ENCODE measurements at regions not wholly inside any gene's neighbourhood (a gene's known extent, or its start where the extent isn't known, plus 50 kb on each side); places are given as distances from the start of the nearest gene placed in this dataset.

DNA sequence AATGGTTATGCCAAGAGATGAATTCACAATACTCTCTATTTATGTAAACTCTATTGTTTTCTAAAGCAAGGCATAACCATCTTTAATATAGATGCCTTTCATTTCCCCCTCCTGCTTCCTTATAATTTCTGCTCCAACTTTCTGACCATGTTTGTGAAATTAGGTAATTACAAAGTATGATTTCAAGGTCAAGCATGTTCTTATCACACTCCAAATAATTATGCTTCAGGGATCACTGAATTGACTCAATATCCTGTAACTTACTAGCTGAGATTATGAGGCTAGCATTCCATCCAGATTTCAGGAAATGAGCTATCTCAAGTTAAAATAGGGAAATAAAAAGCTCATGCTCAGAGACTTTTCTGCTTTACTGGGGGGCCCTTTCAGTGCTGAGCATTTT is 655.9 kb upstream of the IGFBP3 start:
- Histone ChIP-seq H3K4me3 (ENCODE audit: low read depth, low read length) (no peak overlapping the region), H3K36me3 (no peaks in the 10 kb centered on the region), H3K9me3 (no peaks in the 10 kb centered on the region), H3K4me1 (peaks cover 19% of the 10 kb centered on the region), H3K27me3 (no peaks in the 10 kb centered on the region)
- TF ChIP-seq, protein P1, sequence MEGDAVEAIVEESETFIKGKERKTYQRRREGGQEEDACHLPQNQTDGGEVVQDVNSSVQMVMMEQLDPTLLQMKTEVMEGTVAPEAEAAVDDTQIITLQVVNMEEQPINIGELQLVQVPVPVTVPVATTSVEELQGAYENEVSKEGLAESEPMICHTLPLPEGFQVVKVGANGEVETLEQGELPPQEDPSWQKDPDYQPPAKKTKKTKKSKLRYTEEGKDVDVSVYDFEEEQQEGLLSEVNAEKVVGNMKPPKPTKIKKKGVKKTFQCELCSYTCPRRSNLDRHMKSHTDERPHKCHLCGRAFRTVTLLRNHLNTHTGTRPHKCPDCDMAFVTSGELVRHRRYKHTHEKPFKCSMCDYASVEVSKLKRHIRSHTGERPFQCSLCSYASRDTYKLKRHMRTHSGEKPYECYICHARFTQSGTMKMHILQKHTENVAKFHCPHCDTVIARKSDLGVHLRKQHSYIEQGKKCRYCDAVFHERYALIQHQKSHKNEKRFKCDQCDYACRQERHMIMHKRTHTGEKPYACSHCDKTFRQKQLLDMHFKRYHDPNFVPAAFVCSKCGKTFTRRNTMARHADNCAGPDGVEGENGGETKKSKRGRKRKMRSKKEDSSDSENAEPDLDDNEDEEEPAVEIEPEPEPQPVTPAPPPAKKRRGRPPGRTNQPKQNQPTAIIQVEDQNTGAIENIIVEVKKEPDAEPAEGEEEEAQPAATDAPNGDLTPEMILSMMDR (IDR thresholded peaks at IDR 0.05; ENCODE audit: low read depth, low read length), result no peak
- DNase-seq, result no peak

DNA sequence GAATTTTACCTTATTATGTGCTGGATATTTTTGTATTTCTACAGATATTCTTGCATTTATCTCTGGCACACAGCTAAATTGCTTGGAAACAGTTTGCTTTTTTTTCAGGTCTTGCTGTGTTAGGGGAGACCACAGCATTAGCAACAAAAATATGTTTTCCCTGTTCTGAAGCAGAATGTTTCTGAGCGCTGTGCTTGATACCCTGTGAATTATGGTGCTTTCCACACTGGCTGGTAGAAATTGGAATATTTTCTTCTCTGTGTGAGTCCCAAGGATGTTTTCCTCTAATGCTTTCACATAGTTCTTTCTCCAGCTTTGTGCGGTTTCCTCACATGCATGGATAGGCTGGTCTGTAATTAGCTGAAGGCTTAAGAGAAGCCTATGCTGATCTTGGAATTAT is 651.6 kb upstream of the IGFBP3 start:
- Histone ChIP-seq H3K36me3 (no peaks in the 10 kb centered on the region), H3K4me1 (peaks cover 22% of the 10 kb centered on the region), H3K9me3 (no peaks in the 10 kb centered on the region), H3K27me3 (no peaks in the 10 kb centered on the region), H3K4me3 (ENCODE audit: low read depth, low read length) (no peak overlapping the region)
- TF ChIP-seq, protein P1 (IDR thresholded peaks at IDR 0.05; ENCODE audit: low read depth, low read length), result no peak
- no peak for DNase-seq

DNA sequence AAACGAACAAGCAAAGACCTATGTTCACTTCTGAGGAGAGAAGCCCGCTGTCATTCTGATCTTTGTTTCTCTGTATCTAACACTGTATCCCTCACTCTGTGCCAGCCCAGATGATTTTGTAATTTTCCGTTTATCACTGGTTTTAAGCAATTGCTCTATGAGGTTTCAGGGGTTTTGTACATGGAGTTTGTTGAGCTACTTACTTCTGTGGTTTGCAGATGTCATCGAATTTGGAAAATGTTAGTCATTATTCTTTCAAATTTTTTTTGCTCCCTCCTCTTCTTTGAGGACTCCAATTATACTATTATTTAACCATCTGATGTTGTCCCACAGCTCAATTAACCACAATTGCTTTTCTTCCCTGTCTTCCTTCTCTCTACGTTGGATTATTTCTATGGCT is 650.9 kb upstream of the IGFBP3 start:
- Histone ChIP-seq H3K4me1 (peaks cover 22% of the 10 kb centered on the region), H3K36me3 (no peaks in the 10 kb centered on the region), H3K27me3 (no peaks in the 10 kb centered on the region), H3K9me3 (no peaks in the 10 kb centered on the region), H3K4me3 (ENCODE audit: low read depth, low read length) (no peak overlapping the region)
- no peak for DNase-seq
- TF ChIP-seq, protein P1 (IDR thresholded peaks at IDR 0.05; ENCODE audit: low read depth, low read length), result no peak

DNA sequence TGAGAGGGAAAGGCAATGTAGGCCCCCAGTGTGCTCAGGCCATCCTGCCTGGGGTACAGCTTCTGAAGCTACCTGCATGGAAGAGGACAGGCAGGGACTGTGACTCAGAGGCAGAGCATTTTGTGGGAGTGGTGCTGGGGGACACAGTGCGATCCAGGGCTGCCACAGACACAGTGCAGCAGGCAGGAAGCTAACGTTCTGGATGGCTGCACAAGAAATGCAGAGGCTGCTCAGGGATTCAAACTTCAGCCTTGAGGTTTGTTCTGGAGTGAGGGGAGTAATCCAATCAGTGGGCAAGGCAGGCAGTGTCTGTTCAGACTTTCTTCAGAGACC is 648.0 kb upstream of the IGFBP3 start:
- no peak overlapping the region; the same call in 1 of the 2 replicates for H3K4me3 ChIP-seq (ENCODE audit: low read depth, low read length)
- TF ChIP-seq, protein P1 (IDR thresholded peaks at IDR 0.05; ENCODE audit: low read depth, low read length), result no peak
- H3K27me3 ChIP-seq, result no peaks in the 10 kb centered on the region
- H3K9me3 ChIP-seq, result no peaks in the 10 kb centered on the region
- peaks cover 22% of the 10 kb centered on the region for H3K4me1 ChIP-seq
- peak; percentile 79 for DNase-seq
- no peaks in the 10 kb centered on the region for H3K36me3 ChIP-seq

DNA sequence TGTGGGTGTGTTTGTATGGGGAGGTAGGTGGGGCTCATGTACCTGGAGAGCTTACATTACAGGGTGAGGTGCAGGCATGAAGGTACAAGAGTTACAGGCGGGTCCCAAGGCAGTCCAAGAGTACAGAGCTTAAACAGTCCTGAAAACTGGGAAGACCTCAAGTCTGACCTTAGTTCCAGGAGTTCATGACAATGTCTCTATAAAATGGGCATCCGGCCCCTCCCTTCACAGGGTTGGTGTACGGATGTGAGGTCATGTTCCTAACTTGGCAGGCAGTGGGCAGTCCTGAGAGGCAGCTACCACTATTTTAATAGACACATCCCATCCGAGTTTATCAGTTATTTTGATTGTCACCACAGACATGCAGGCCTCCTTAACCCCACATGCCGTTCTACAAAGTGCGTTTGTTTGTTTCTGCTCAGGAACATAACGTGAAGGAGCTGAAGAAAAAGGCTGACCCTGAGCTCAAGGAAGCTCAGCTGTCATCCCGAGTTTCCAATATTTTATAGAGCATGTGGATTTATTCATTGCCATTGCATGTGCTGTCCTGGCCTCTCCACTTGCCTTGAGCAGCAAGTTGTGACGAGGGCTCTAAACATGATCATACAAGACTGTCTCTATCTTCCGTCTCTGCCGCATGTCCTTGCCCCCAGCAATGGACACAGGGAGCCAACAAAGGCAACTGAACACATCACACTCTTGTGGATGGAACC is 647.5 kb upstream of the IGFBP3 start:
- TF ChIP-seq, protein P1 (IDR thresholded peaks at IDR 0.05; ENCODE audit: low read depth, low read length), result no peak
- DNase-seq, result no peak
- no peaks in the 10 kb centered on the region for H3K36me3 ChIP-seq
- H3K9me3 ChIP-seq, result no peaks in the 10 kb centered on the region
- no peak overlapping the region for H3K4me3 ChIP-seq (ENCODE audit: low read depth, low read length)
- peaks cover 22% of the 10 kb centered on the region for H3K4me1 ChIP-seq
- no peaks in the 10 kb centered on the region for H3K27me3 ChIP-seq

DNA sequence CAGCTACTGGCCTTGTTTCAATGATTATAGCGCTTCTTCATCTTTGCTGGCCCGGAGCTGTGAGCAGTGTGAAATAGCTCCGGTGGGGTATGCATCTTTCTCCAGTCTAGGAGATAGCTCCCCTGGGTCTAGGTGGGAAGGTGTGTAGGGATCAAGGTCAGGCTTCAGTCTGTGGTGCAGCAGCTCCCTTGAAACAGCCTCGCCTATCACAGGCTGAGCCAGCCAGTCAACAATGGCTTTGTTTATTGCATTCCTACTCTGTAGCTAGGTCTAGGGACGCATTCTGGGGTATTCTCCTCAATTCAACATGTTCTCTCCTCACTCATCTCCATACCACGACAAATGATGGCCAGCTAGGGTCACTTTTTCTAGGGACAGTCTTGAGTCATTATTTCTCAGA is 646.8 kb upstream of the IGFBP3 start:
- H3K9me3 ChIP-seq, result no peaks in the 10 kb centered on the region
- no peaks in the 10 kb centered on the region for H3K27me3 ChIP-seq
- TF ChIP-seq, protein P1 (IDR thresholded peaks at IDR 0.05; ENCODE audit: low read depth, low read length), result no peak
- no peaks in the 10 kb centered on the region for H3K36me3 ChIP-seq
- H3K4me3 ChIP-seq (ENCODE audit: low read depth, low read length), result no peak overlapping the region
- peaks cover 22% of the 10 kb centered on the region for H3K4me1 ChIP-seq
- DNase-seq, result no peak

Data from BE2C (cell line).